GM12878 (cell line): ENCODE measurements at regions not wholly inside any gene's neighbourhood (a gene's known extent, or its start where the extent isn't known, plus 50 kb on each side); places are given as distances from the start of the nearest gene placed in this dataset.

Source experiments
- ATAC-seq: fragments of 200-7000 bp; cut with Tn5 transposase; 3 replicates; pipeline ENCODE4 v1.9.1; 2020; ENCODE audit warnings: mild to moderate bottlenecking, moderate library complexity
- BruUV-seq: library from RNA; stranded (reverse); fragments of 400-500 nt; replicated peaks from 2 replicates; lab custom pipeline; 2021; lab: Mats Ljungman, UMichigan
- CTCF ChIA-PET: fragments of 300-600 bp; sonication (Branson Sonifier 250); formaldehyde crosslinking; extraction: SDS; loops from one replicate; lab custom pipeline; 2021; ENCODE audit warnings: inconsistent platforms; lab: Yijun Ruan, JAX
- POLR2A ChIA-PET: fragments of 350-600 bp; formaldehyde crosslinking; extraction: SDS; loops from one replicate; lab custom pipeline; 2021; ENCODE audit warnings: inconsistent platforms; lab: Charles Lee
- RAD21 ChIA-PET: fragments of 300-600 bp; sonication (Branson Sonifier 250); formaldehyde crosslinking; loops from one replicate; lab custom pipeline; 2023; ENCODE audit warnings: antibody characterized with exemption; ENCODE audit not compliant: unreplicated experiment; lab: Charles Lee
- SMC1A ChIA-PET: fragments of 300-600 bp; sonication (Branson Sonifier 250); formaldehyde crosslinking; loops from one replicate; lab custom pipeline; 2023; ENCODE audit not compliant: unreplicated experiment, uncharacterized antibody; lab: Charles Lee
- DNase-seq: peaks from one replicate; pipeline ENCODE4 v3.0.0-alpha.2; 2011; ENCODE audit warnings: low read depth, low spot score
- FAIRE-seq: peaks from 3 replicates; lab custom pipeline; 2011; peaks lifted over from hg19 to GRCh38; lab: Jason Lieb, UNC
- H2AFZ ChIP-seq: 2 replicates; pipeline ENCODE4 v1.6.0; 2011; ENCODE audit warnings: low read depth, low read length, control low read depth; ENCODE audit not compliant: control insufficient read depth
- H3K27ac ChIP-seq: 2 replicates; pipeline ENCODE4 v1.5.1; 2011; ENCODE audit warnings: control low read depth; ENCODE audit not compliant: control insufficient read depth, insufficient read depth
- H3K27me3 ChIP-seq, 2 experiments: replicated peaks in 1 of 2; 2 replicates each; pipeline versions ENCODE4 v1.6.0 to v1.6.1; 2011; ENCODE audit warnings: low read length in 1 of 2; ENCODE audit not compliant: control insufficient read depth in 2 of 2, insufficient read depth in 2 of 2
- H3K36me3 ChIP-seq, 2 experiments: 2 replicates each; pipeline ENCODE4 v1.5.1; 2011; ENCODE audit warnings: low read length in 1 of 2; ENCODE audit not compliant: control insufficient read depth in 2 of 2, insufficient read depth in 2 of 2
- H3K4me1 ChIP-seq: 2 replicates; pipeline ENCODE4 v1.6.1; 2011; ENCODE audit warnings: mild to moderate bottlenecking, low read length, moderate library complexity, mixed read lengths; ENCODE audit not compliant: control insufficient read depth, insufficient read depth
- H3K4me2 ChIP-seq: 2 replicates; pipeline ENCODE4 v1.6.0; 2011; ENCODE audit warnings: control low read depth; ENCODE audit not compliant: control insufficient read depth, insufficient read depth
- H3K4me3 ChIP-seq: fragments of 200-600 bp; sonication (generic); 2 replicates; pipeline ENCODE4 v1.5.1; 2016
- H3K79me2 ChIP-seq: 2 replicates; pipeline ENCODE4 v1.6.0; 2011; ENCODE audit warnings: low read length; ENCODE audit not compliant: control insufficient read depth, insufficient read depth
- H3K9ac ChIP-seq: 2 replicates; pipeline ENCODE4 v1.8.0; 2011; ENCODE audit warnings: low read length, control low read depth, mixed read lengths; ENCODE audit not compliant: control insufficient read depth, insufficient read depth
- H3K9me3 ChIP-seq: replicated peaks from 3 replicates; pipeline ENCODE4 v1.5.1; 2011; ENCODE audit warnings: mild to moderate bottlenecking, low read length; ENCODE audit not compliant: control insufficient read depth, insufficient read depth
- H4K20me1 ChIP-seq: 2 replicates; pipeline ENCODE4 v1.6.0; 2011; ENCODE audit not compliant: control insufficient read depth, insufficient read depth
- ATF7 ChIP-seq: fragments of 450-650 bp; IDR thresholded peaks from 2 replicates; pipeline ENCODE4 v1.6.1; 2016; ENCODE audit warnings: low read depth, mild to moderate bottlenecking
- BACH1 ChIP-seq: fragments of 450-650 bp; IDR thresholded peaks from 2 replicates; pipeline ENCODE4 v1.6.1; 2017; ENCODE audit warnings: mild to moderate bottlenecking, borderline replicate concordance
- CHD2 ChIP-seq: IDR thresholded peaks from 2 replicates; pipeline ENCODE4 v1.6.1; 2011; ENCODE audit warnings: low read depth, low read length, improper control_type of control experiment, borderline replicate concordance
- ELK1 ChIP-seq: IDR thresholded peaks from 2 replicates; pipeline ENCODE4 v1.6.1; 2012; ENCODE audit warnings: low read depth, low read length, improper control_type of control experiment
- ETV6 ChIP-seq, 2 experiments: fragments of 450-650 bp in 1 of 2; IDR thresholded peaks in 1 of 2; conservative IDR thresholded peaks in 1 of 2; 2 replicates each; pipeline ENCODE4 v1.6.1; 2014; ENCODE audit warnings: antibody characterized with exemption in 1 of 2, borderline replicate concordance in 1 of 2, low read depth in 1 of 2, mild to moderate bottlenecking in 1 of 2, moderate library complexity in 1 of 2
- JUNB ChIP-seq: IDR thresholded peaks from 2 replicates; pipeline ENCODE4 v1.6.1; 2016; ENCODE audit warnings: antibody characterized with exemption, mild to moderate bottlenecking
- LARP7 ChIP-seq: fragments of 450-650 bp; IDR thresholded peaks from 2 replicates; pipeline ENCODE4 v1.6.1; 2017; ENCODE audit warnings: mild to moderate bottlenecking
- MXI1 ChIP-seq: fragments of 150-350 bp; IDR thresholded peaks from 2 replicates; pipeline ENCODE4 v1.6.1; 2011; ENCODE audit warnings: low read depth, mild to moderate bottlenecking, inconsistent platforms, low read length, improper control_type of control experiment
- NFIC ChIP-seq: IDR thresholded peaks from 2 replicates; pipeline ENCODE4 v1.6.1; 2012; ENCODE audit warnings: low read depth, mild to moderate bottlenecking, inconsistent platforms, low read length, moderate library complexity
- NR2C1 ChIP-seq: fragments of 450-650 bp; IDR thresholded peaks from 2 replicates; pipeline ENCODE4 v1.6.1; 2017; ENCODE audit warnings: antibody characterized with exemption, mild to moderate bottlenecking, moderate library complexity
- RBBP5 ChIP-seq: fragments of 200-600 bp; sonication (generic); conservative IDR thresholded peaks from 2 replicates; pipeline ENCODE4 v1.6.1; 2016
- RELA ChIP-seq: fragments of 450-650 bp; IDR thresholded peaks from 2 replicates; pipeline ENCODE4 v1.8.0; 2014; ENCODE audit warnings: borderline replicate concordance; ENCODE audit not compliant: partially characterized antibody
- SMC3 ChIP-seq: IDR thresholded peaks from 2 replicates; pipeline ENCODE4 v1.6.1; 2011; ENCODE audit warnings: low read length, improper control_type of control experiment, borderline replicate concordance
- TBL1XR1 ChIP-seq: IDR thresholded peaks from 2 replicates; pipeline ENCODE4 v1.6.1; 2012; ENCODE audit warnings: low read depth, low read length, improper control_type of control experiment
- ZBTB4 ChIP-seq: fragments of 450-650 bp; formaldehyde crosslinking; IDR thresholded peaks from 2 replicates; pipeline ENCODE4 v1.4.0; 2022; ENCODE audit warnings: mild to moderate bottlenecking, moderate library complexity
- WGBS: methylation state at CpG from one replicate; pipeline ENCODE4 v1.1.6; 2016; ENCODE audit warnings: low lambda C conversion rate; ENCODE audit not compliant: insufficient replicate concordance, insufficient coverage; ENCODE audit errors: missing lambda C conversion rate; 5-methylcytosine and 5-hydroxymethylcytosine counted together
- in situ Hi-C: fragments of 300-500 bp; cut with MboI; formaldehyde crosslinking; loops from 9 replicates; pipeline ENCODE4 v1.14.3; 2018; ENCODE audit warnings: mixed read lengths
- intact Hi-C: fragments of 100-400 bp; cut with micrococcal nuclease; formaldehyde crosslinking; loops from one replicate; pipeline ENCODE4 v1.14.2; 2022; ENCODE audit not compliant: unreplicated experiment

GRCh38 chr2:238580486-238580885 lies 153.8 kb downstream of the ASB1 start:
- no peak for TF ChIP-seq ATF7
- TF ChIP-seq ELK1: no peak
- no peak for TF ChIP-seq LARP7
- no peak for TF ChIP-seq RBBP5
- no peak for TF ChIP-seq NFIC
- no peak for TF ChIP-seq SMC3
- TF ChIP-seq JUNB: no peak
- no peak for TF ChIP-seq ETV6 (conservative IDR thresholded peaks at IDR 0.05 in 1 of 2, IDR thresholded peaks at IDR 0.05 in 1 of 2; ENCODE audit: borderline replicate concordance in 1 of 2, low read depth in 1 of 2)
- ATAC-seq (no peak), DNase-seq (no peak), FAIRE-seq (no peak)
- intact Hi-C loops (no loop called here), in situ Hi-C loops (no loop called here)
- H3K9me3 ChIP-seq: no peaks in the 10 kb centered on the region
- H3K27me3 ChIP-seq: no peaks in the 10 kb centered on the region; a peak in 1 of 4 replicates
- ChIA-PET CTCF (no interaction called here), SMC1A (no interaction called here), RAD21 (no interaction called here), POLR2A (no interaction called here)
- no peak overlapping the region for H3K9ac ChIP-seq
- BruUV-seq: no TSS peak
- no peaks in the 10 kb centered on the region for H3K36me3 ChIP-seq
- H2AFZ ChIP-seq: no peak overlapping the region
- H3K4me3 ChIP-seq: no peak overlapping the region
- no peak overlapping the region for H3K27ac ChIP-seq
- 0% methylated on average over 4 of the region's 4 CpGs for WGBS
- no peaks in the 10 kb centered on the region for H3K79me2 ChIP-seq
- H4K20me1 ChIP-seq: no peaks in the 10 kb centered on the region
- no peak overlapping the region for H3K4me2 ChIP-seq
- no peaks in the 10 kb centered on the region for H3K4me1 ChIP-seq

- DNase-seq (no peak), ATAC-seq (no peak), FAIRE-seq (no peak)
- Histone ChIP-seq H3K9me3 (no peaks in the 10 kb centered on the region), H3K27me3 (no peaks in the 10 kb centered on the region; a peak in 1 of 4 replicates), H3K4me3 (no peak overlapping the region), H3K4me2 (no peak overlapping the region), H4K20me1 (no peaks in the 10 kb centered on the region), H3K27ac (no peak overlapping the region), H3K79me2 (no peaks in the 10 kb centered on the region), H3K9ac (no peak overlapping the region), H3K4me1 (no peaks in the 10 kb centered on the region), H3K36me3 (no peaks in the 10 kb centered on the region), H2AFZ (no peak overlapping the region)
- ChIA-PET SMC1A (no interaction called here), RAD21 (no interaction called here), CTCF (no interaction called here), POLR2A (no interaction called here)
- 40% methylated on average over 4 of the region's 4 CpGs for WGBS
- in situ Hi-C loops: no loop called here
- intact Hi-C loops: no loop called here
- BruUV-seq: no TSS peak
- TF ChIP-seq RELA (no peak), ZBTB4 (CRISPR knock-in tag) (no peak), CHD2 (no peak), BACH1 (no peak), NR2C1 (no peak), TBL1XR1 (no peak), MXI1 (no peak)
These were observed 154.4 kb downstream of the ASB1 start for GRCh38 chr2:238581126-238581525.
